H9 (cell line): ENCODE measurements at regions not wholly inside any gene's neighbourhood (a gene's known extent, or its start where the extent isn't known, plus 50 kb on each side); places are given as distances from the start of the nearest gene placed in this dataset.

Experiments used
- DNase-seq: peaks from one replicate; pipeline ENCODE4 v3.0.0-alpha.2; 2017
- H2AFZ ChIP-seq: one replicate; pipeline ENCODE4 v1.6.1; 2013; ENCODE audit warnings: mild to moderate bottlenecking, low read length, control low read depth, moderate library complexity
- H2AK5ac ChIP-seq: 2 replicates; pipeline ENCODE4 v1.6.1; 2013; ENCODE audit warnings: low read length, control low read depth, mixed read lengths; ENCODE audit not compliant: insufficient read length
- H2BK120ac ChIP-seq: one replicate; pipeline ENCODE4 v1.6.1; 2013; ENCODE audit warnings: low read depth, mild to moderate bottlenecking, low read length, control low read depth, inconsistent platforms; ENCODE audit not compliant: poor library complexity, severe bottlenecking
- H2BK12ac ChIP-seq: 2 replicates; pipeline ENCODE4 v1.6.1; 2013; ENCODE audit warnings: low read length, control low read depth, mixed read lengths, low read depth; ENCODE audit not compliant: insufficient read length
- H2BK15ac ChIP-seq: 2 replicates; pipeline ENCODE4 v1.6.1; 2013; ENCODE audit warnings: low read depth, low read length, control low read depth
- H2BK20ac ChIP-seq: one replicate; pipeline ENCODE4 v1.6.1; 2013; ENCODE audit warnings: low read depth, mild to moderate bottlenecking, low read length, control low read depth, inconsistent platforms; ENCODE audit not compliant: poor library complexity, severe bottlenecking
- H2BK5ac ChIP-seq: 2 replicates; pipeline ENCODE4 v1.6.1; 2013; ENCODE audit warnings: low read length, control low read depth, mixed read lengths; ENCODE audit not compliant: insufficient read length
- H3K14ac ChIP-seq: 2 replicates; pipeline ENCODE4 v1.6.1; 2013; ENCODE audit warnings: low read length, control low read depth; ENCODE audit not compliant: insufficient read depth
- H3K18ac ChIP-seq: 2 replicates; pipeline ENCODE4 v1.6.1; 2013; ENCODE audit warnings: low read depth, mild to moderate bottlenecking, mixed read lengths, low read length, control low read depth; ENCODE audit not compliant: insufficient read length
- H3K23ac ChIP-seq: 2 replicates; pipeline ENCODE4 v1.6.1; 2013; ENCODE audit warnings: low read length, control low read depth, mixed read lengths, low read depth; ENCODE audit not compliant: insufficient read length
- H3K23me2 ChIP-seq: 2 replicates; pipeline ENCODE4 v1.6.1; 2013; ENCODE audit warnings: low read depth, mild to moderate bottlenecking, mixed read lengths, low read length, control low read depth; ENCODE audit not compliant: insufficient read length, poor library complexity, severe bottlenecking
- H3K27ac ChIP-seq: 2 replicates; pipeline ENCODE4 v1.5.1; 2013; ENCODE audit warnings: low read length, control low read depth, mixed read lengths, low read depth; ENCODE audit not compliant: insufficient read length
- H3K27me3 ChIP-seq: 2 replicates; pipeline ENCODE4 v1.6.1; 2013; ENCODE audit warnings: low read length, control low read depth, inconsistent platforms; ENCODE audit not compliant: insufficient read depth
- H3K4ac ChIP-seq: 2 replicates; pipeline ENCODE4 v1.6.1; 2013; ENCODE audit warnings: low read depth, mild to moderate bottlenecking, control low read depth, inconsistent platforms, low read length, moderate library complexity
- H3K4me1 ChIP-seq: 2 replicates; pipeline ENCODE4 v1.6.1; 2013; ENCODE audit warnings: low read length, control low read depth, inconsistent platforms; ENCODE audit not compliant: insufficient read depth
- H3K4me2 ChIP-seq: 2 replicates; pipeline ENCODE4 v1.6.1; 2013; ENCODE audit warnings: low read length, control low read depth, mixed read lengths; ENCODE audit not compliant: insufficient read length, insufficient read depth
- H3K56ac ChIP-seq: 2 replicates; pipeline ENCODE4 v1.6.1; 2013; ENCODE audit warnings: low read depth, mild to moderate bottlenecking, mixed read lengths, low read length, control low read depth; ENCODE audit not compliant: insufficient read length
- H3K79me1 ChIP-seq: 2 replicates; pipeline ENCODE4 v1.6.1; 2013; ENCODE audit warnings: low read depth, mild to moderate bottlenecking, moderate library complexity, low read length, control low read depth, inconsistent platforms; ENCODE audit not compliant: insufficient read depth, poor library complexity, severe bottlenecking
- H3K79me2 ChIP-seq: 2 replicates; pipeline ENCODE4 v1.6.1; 2013; ENCODE audit warnings: low read length, control low read depth, inconsistent platforms; ENCODE audit not compliant: insufficient read depth
- H3K9ac ChIP-seq: 2 replicates; pipeline ENCODE4 v1.6.1; 2013; ENCODE audit warnings: low read length, control low read depth, mixed read lengths; ENCODE audit not compliant: insufficient read length; ENCODE audit errors: extremely low read depth
- H3K9me3 ChIP-seq: one replicate; pipeline ENCODE4 v1.6.1; 2013; ENCODE audit warnings: low read depth, low read length, inconsistent platforms; ENCODE audit not compliant: control insufficient read depth
- H3T11ph ChIP-seq: one replicate; pipeline ENCODE4 v1.6.1; 2013; ENCODE audit warnings: mild to moderate bottlenecking, low read length, control low read depth, inconsistent platforms
- H4K20me1 ChIP-seq: one replicate; pipeline ENCODE4 v1.6.1; 2013; ENCODE audit not compliant: control insufficient read depth, insufficient read length, insufficient read depth
- H4K5ac ChIP-seq: 2 replicates; pipeline ENCODE4 v1.6.1; 2013; ENCODE audit warnings: low read depth, mild to moderate bottlenecking, mixed read lengths, low read length, control low read depth; ENCODE audit not compliant: insufficient read length
- H4K8ac ChIP-seq: replicated peaks from 2 replicates; pipeline ENCODE4 v1.6.1; 2013; ENCODE audit warnings: low read length, control low read depth, mixed read lengths, low read depth; ENCODE audit not compliant: insufficient read length
- H4K91ac ChIP-seq: 2 replicates; pipeline ENCODE4 v1.6.1; 2013; ENCODE audit warnings: low read depth, mild to moderate bottlenecking, moderate library complexity, mixed read lengths, low read length, control low read depth; ENCODE audit not compliant: insufficient read length
- H3K27ac Mint-ChIP-seq, 3 experiments: 2 replicates in 2 of 3; 3 replicates in 1 of 3; pipeline ENCODE4 v1.8.0; 2020 to 2021; ENCODE audit warnings: mixed read lengths in 3 of 3, mild to moderate bottlenecking in 1 of 3, moderate library complexity in 1 of 3
- H3K27me3 Mint-ChIP-seq: 2 replicates; pipeline ENCODE4 v1.8.0; 2021; ENCODE audit warnings: low read depth, mild to moderate bottlenecking, moderate library complexity, mixed read lengths
- H3K36me3 Mint-ChIP-seq, 3 experiments: 2 replicates in 2 of 3; 3 replicates in 1 of 3; pipeline ENCODE4 v1.8.0; 2020 to 2021; ENCODE audit warnings: low read depth in 3 of 3, mixed read lengths in 3 of 3; ENCODE audit not compliant: insufficient read depth in 1 of 3
- H3K4me1 Mint-ChIP-seq, 2 experiments: 2 replicates each; pipeline ENCODE4 v1.8.0; 2020; ENCODE audit warnings: mixed read lengths in 2 of 2
- H3K4me3 Mint-ChIP-seq, 2 experiments: 2 replicates in 1 of 2; 3 replicates in 1 of 2; pipeline ENCODE4 v1.8.0; 2020 to 2021; ENCODE audit warnings: mild to moderate bottlenecking in 2 of 2, mixed read lengths in 2 of 2, moderate library complexity in 1 of 2
- H3K9me3 Mint-ChIP-seq, 2 experiments: 2 replicates in 1 of 2; 3 replicates in 1 of 2; pipeline ENCODE4 v1.8.0; 2020; ENCODE audit warnings: mild to moderate bottlenecking in 2 of 2, mixed read lengths in 2 of 2, moderate library complexity in 1 of 2
- CTCF ChIP-seq: fragments of 200-600 bp; sonication (generic); conservative IDR thresholded peaks from 3 replicates; pipeline ENCODE4 v1.8.0; 2021; ENCODE audit warnings: antibody characterized with exemption, mild to moderate bottlenecking
- WGBS: extraction: QIAGEN DNeasy Blood & Tissue Kit; methylation state at CpG from one replicate; pipeline ENCODE4 v1.1.7; 2013; ENCODE audit warnings: missing lambda C conversion rate, low lambda C conversion rate, mixed read lengths; ENCODE audit not compliant: insufficient read length; ENCODE audit errors: extremely low coverage; 5-methylcytosine and 5-hydroxymethylcytosine counted together

GRCh38 chr4:23999714-24000469 is 110.0 kb upstream of the PPARGC1A start:
- Histone ChIP-seq H3K27me3 (no peaks in the 10 kb centered on the region), H3K4me1 (peaks cover 8% of the 10 kb centered on the region), H4K91ac (no peak overlapping the region), H3K23me2 (no peaks in the 10 kb centered on the region), H2BK15ac (no peak overlapping the region), H3K4ac (no peak overlapping the region), H3K18ac (no peak overlapping the region), H3K4me2 (no peak overlapping the region), H2AFZ (no peak overlapping the region), H3K56ac (no peak overlapping the region), H2AK5ac (no peak overlapping the region), H3K79me2 (no peaks in the 10 kb centered on the region), H3K9ac (no peak overlapping the region), H2BK120ac (no peak overlapping the region), H3T11ph (no peak overlapping the region), H3K23ac (no peak overlapping the region), H3K27ac (no peak overlapping the region), H2BK5ac (no peak overlapping the region), H4K20me1 (no peaks in the 10 kb centered on the region), H3K9me3 (no peaks in the 10 kb centered on the region), H3K79me1 (no peaks in the 10 kb centered on the region), H3K14ac (no peak overlapping the region), H2BK12ac (no peak overlapping the region), H2BK20ac (no peak overlapping the region), H4K8ac (no peak overlapping the region), H4K5ac (no peak overlapping the region)
- peaks cover 4% of the 10 kb centered on the region for H3K27me3 Mint-ChIP-seq
- no peak for TF ChIP-seq CTCF
- peaks cover 31 to 35% of the 10 kb centered on the region in 2 experiments for H3K4me1 Mint-ChIP-seq
- no peak overlapping the region for H3K27ac Mint-ChIP-seq
- no peak for DNase-seq
- H3K9me3 Mint-ChIP-seq = no peaks in the 10 kb centered on the region
- no peaks in the 10 kb centered on the region for H3K36me3 Mint-ChIP-seq
- no peak overlapping the region for H3K4me3 Mint-ChIP-seq
- WGBS = no CpG with 5 or more reads among the region's 17 CpGs
